GM19463 (cell line): ENCODE measurements at regions not wholly inside any gene's neighbourhood (a gene's known extent, or its start where the extent isn't known, plus 50 kb on each side); places are given as distances from the start of the nearest gene placed in this dataset.
"Not testable (repeated sequence)": the region's sequence is repeated elsewhere in the genome, so short reads cannot be mapped to it uniquely, and the experiment has no call there.

ENCODE experiments used
- ATAC-seq: cut with Tn5 transposase; IDR thresholded peaks from one replicate; pipeline ENCODE4 v1.9.1; 2021; ENCODE audit warnings: mild to moderate bottlenecking, moderate library complexity; ENCODE audit not compliant: unreplicated experiment

- ATAC-seq = no peak
These were observed 178.3 kb upstream of the MPDZ start for GRCh38 chr9:13457795-13458194.

DNA sequence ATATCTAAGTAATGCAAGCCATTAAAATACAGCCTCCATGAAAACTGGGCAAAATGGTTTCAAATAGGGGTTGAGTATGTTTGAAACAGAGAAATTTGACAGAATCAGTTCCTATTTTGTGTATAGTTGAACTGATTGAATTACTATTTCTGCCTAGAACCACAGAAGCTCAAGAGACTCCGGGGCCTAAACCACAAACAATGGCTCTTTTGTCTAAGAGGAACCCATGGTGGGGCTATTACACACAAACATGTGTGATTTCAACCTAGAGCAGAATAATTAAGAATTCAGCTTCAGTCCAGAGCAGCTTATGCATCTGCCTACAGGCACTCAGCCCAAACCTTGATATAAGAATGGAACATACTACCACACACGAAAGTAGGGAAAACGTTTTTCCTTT is 171.2 kb upstream of the MPDZ start:
- ATAC-seq = peak; percentile 93

GRCh38 chr9:13448482-13448881 is 169.0 kb upstream of the MPDZ start:
- no peak for ATAC-seq

- ATAC-seq = no peak
These were observed 168.4 kb upstream of the MPDZ start for GRCh38 chr9:13447843-13448422.

GRCh38 chr9:13446938-13447842 is 167.7 kb upstream of the MPDZ start:
- no peak for ATAC-seq

DNA sequence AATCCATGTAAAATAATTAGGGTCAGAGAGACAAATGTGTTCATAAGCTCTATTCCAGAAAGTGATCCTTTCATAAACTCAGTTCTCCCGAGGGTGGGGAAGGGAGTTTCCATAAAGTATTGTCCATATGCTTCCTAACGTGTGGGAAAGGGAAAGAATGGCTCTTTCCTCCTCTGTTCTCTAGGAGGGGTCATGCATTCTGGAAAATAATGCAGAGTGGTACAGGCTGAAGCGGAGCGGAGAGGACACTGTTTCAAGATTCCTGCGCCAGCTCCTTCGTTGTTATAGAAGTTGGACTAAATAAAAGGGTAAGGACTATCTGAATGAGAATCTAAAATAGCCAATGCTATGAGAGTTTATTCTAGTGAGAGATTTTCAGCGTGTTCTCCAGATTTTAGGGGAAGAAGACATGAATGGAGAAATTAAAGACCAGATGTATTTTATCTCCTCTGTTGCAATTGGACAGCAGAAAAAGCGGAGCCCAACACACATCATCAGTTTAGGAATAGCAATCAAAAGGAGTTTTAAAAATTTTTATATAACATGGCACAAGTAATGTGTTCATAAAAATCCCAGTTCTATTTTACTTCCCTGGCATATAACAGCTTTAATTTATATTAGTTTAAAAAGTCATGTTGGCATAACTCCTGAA is 166.9 kb upstream of the MPDZ start:
- ATAC-seq = no peak

- no peak for ATAC-seq
These were observed 165.6 kb upstream of the MPDZ start for GRCh38 chr9:13445103-13445500.

GRCh38 chr9:13444245-13445102 is 165.0 kb upstream of the MPDZ start:
- ATAC-seq = no peak

DNA sequence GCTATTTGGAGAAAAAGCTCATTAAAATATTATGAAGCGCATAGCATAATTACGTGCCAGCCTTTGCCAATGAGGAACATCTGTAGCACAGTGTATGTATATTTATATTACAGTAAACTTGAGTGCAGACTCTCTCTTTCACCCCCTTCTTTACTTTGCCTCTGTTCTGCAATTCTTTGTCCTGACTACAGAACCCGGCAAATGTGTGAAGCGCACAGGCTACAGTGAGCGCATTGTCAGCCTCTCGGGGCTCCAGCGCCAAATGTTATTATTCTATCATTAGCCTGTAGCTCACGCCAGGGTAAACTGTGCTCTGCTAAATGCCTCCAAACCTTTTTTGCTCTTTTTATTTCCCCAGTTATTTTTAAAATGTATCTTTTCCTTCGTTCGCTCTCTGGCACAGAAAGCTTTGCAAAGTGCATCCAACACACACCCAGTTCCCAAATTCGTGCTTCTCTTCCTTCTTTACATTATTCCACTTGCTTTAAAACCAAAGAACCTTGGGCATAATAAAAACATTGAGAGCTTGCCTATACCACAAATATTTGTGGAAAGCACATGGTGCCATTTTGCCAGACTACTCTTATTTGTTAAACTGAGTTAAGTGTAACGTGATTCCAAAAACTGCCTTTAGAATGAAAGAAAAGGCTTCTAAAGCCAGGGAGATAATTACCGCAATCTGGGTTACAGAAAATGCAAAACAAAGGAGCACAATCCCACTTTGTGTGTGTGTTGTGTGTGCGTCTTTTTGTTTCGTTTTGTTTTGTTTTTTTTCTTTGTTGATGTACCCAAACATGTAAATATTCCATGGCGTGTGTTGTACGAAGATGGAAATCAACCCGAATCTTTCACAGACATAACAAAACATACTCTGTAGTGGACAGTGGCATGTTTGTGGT is 164.1 kb upstream of the MPDZ start:
- no peak for ATAC-seq

GRCh38 chr9:13439685-13440476 is 160.4 kb upstream of the MPDZ start:
- no peak for ATAC-seq

- ATAC-seq = no peak
These were observed 158.4 kb upstream of the MPDZ start for GRCh38 chr9:13437866-13438265.

DNA sequence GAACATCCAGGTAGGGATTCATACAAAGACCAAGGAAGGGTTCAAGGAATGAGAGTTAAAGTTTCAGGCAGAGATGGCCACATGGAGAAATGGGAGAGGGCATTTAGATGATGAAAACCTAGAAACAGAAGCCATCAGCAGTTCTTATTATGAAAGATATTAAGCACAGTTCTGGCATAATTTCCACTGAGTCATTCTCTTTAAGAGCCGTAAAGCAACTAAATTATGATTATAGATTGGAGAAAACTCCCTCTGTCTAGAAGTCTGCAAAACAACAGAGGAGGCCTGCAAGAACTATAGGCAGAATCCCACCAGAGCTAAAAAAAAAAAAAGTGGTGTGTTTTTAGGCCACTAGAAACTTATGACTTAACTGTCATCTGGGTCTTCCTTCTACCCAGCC is 157.1 kb upstream of the MPDZ start:
- no peak for ATAC-seq

GRCh38 chr9:13433453-13433852 is 154.0 kb upstream of the MPDZ start:
- not testable (repeated sequence) for ATAC-seq

DNA sequence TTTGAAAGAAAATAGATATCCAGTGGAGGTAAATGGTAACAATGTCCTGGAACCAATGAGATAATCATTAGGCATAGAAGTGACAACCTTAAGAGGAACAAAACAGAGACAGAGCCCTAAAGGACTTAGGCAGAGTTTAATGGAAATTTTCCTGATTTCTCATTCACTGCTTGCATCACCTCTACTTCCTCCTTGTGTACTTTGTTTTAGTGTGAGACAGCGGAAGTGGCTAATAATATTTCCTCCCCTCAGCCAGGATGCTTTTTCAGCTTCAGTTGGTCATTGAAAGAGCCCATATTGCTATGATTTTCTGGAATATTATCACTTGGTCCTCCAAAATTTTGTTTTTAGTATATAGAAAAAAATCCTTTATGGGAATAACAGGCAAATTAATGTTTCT is 153.4 kb upstream of the MPDZ start:
- no peak for ATAC-seq

- no peak for ATAC-seq
These were observed 152.2 kb upstream of the MPDZ start for GRCh38 chr9:13431692-13432091.

DNA sequence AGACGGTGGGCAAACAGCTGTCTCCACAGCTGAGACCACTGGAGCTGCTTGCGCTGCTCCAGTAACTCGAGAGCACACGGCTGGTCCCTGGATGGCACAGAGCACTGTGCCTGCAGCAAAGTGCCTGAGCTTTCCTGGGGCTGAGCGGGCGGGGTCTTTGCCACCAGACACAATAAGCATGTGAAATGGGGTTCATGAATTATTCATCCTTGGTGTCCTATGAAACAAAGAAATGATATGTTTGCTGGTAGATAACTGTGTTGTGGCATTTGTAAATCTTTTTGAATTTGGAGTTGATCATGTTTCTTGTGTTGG is 151.7 kb upstream of the MPDZ start:
- ATAC-seq = no peak

- ATAC-seq = no peak
These were observed 151.1 kb upstream of the MPDZ start for GRCh38 chr9:13430368-13431221.
